K562 (cell line): ENCODE measurements at regions not wholly inside any gene's neighbourhood (a gene's known extent, or its start where the extent isn't known, plus 50 kb on each side); places are given as distances from the start of the nearest gene placed in this dataset.

Experiments
- ATAC-seq: fragments of 200-7000 bp; cut with Tn5 transposase; 3 replicates; pipeline ENCODE4 v1.9.1; 2020; ENCODE audit warnings: moderate library complexity
- BruUV-seq: library from RNA; stranded (reverse); fragments of 400-500 nt; replicated peaks from 2 replicates; lab custom pipeline; 2021; lab: Mats Ljungman, UMichigan
- CTCF ChIA-PET: fragments of 300-600 bp; formaldehyde crosslinking; extraction: SDS; loops from one replicate; lab custom pipeline; 2021; ENCODE audit warnings: low intra/inter-chr PET ratio; lab: Yijun Ruan, JAX
- POLR2A ChIA-PET: fragments of 300-600, 350-650 bp; sonication (Branson Sonifier 250); formaldehyde crosslinking; extraction: SDS; loops from one replicate; lab custom pipeline; 2021; ENCODE audit warnings: antibody characterized with exemption, inconsistent platforms; lab: Yijun Ruan, JAX
- DNase-seq, 4 experiments: peaks; one replicate each; pipeline versions ENCODE4 v3.0.0 to v3.0.0-alpha.2; 2011 to 2018; ENCODE audit warnings: low spot score in 3 of 4, mixed read lengths in 3 of 4; ENCODE audit errors: extremely low read depth in 1 of 4
- FAIRE-seq: peaks from 2 replicates; lab custom pipeline; 2011; peaks lifted over from hg19 to GRCh38; lab: Jason Lieb, UNC
- H2AFZ ChIP-seq: 2 replicates; pipeline ENCODE4 v1.6.0; 2011; ENCODE audit warnings: low read depth, low read length, control low read depth, inconsistent platforms
- H3K27ac ChIP-seq: fragments of 200-600 bp; 3 replicates; pipeline ENCODE4 v1.8.0; 2011; ENCODE audit warnings: low read depth, mild to moderate bottlenecking, control low read depth, inconsistent platforms, low read length, moderate library complexity, mixed read lengths; ENCODE audit errors: extremely low read depth
- H3K27me3 ChIP-seq, 2 experiments: fragments of 300-600 bp in 1 of 2; 2 replicates in 1 of 2; 3 replicates in 1 of 2; pipeline versions ENCODE4 v1.6.0 to v1.8.0; 2011; ENCODE audit warnings: inconsistent platforms in 2 of 2, low read length in 2 of 2, mild to moderate bottlenecking in 1 of 2, mixed read lengths in 1 of 2, moderate library complexity in 1 of 2; ENCODE audit not compliant: control insufficient read depth in 2 of 2, insufficient read depth in 2 of 2
- H3K36me3 ChIP-seq: fragments of 300-600 bp; 3 replicates; pipeline ENCODE4 v1.8.0; 2011; ENCODE audit warnings: mild to moderate bottlenecking, low read length, inconsistent platforms; ENCODE audit not compliant: control insufficient read depth, insufficient read depth
- H3K4me1 ChIP-seq, 2 experiments: fragments of 200-600 bp in 1 of 2; replicated peaks in 1 of 2; 2 replicates in 1 of 2; 3 replicates in 1 of 2; pipeline versions ENCODE4 v1.5.1 to v1.8.0; 2011; ENCODE audit warnings: inconsistent platforms in 2 of 2, low read length in 2 of 2, mild to moderate bottlenecking in 1 of 2, mixed read lengths in 1 of 2, moderate library complexity in 1 of 2; ENCODE audit not compliant: control insufficient read depth in 2 of 2, insufficient read depth in 2 of 2
- H3K4me2 ChIP-seq: 2 replicates; pipeline ENCODE4 v1.6.1; 2011; ENCODE audit warnings: low read length, control low read depth, inconsistent platforms, mixed read lengths; ENCODE audit not compliant: insufficient read depth
- H3K4me3 ChIP-seq: fragments of 200-600 bp; sonication (generic), shearing (Covaris generic); 2 replicates; pipeline ENCODE4 v1.5.1; 2016; ENCODE audit warnings: control low read depth, inconsistent platforms
- H3K79me2 ChIP-seq: fragments of 200-600 bp; 3 replicates; pipeline ENCODE4 v1.8.0; 2011; ENCODE audit warnings: low read length, inconsistent platforms; ENCODE audit not compliant: control insufficient read depth, insufficient read depth
- H3K9ac ChIP-seq, 2 experiments: 2 replicates each; pipeline versions ENCODE4 v1.6.0 to v1.6.1; 2011; ENCODE audit warnings: low read depth in 2 of 2, low read length in 2 of 2, control low read depth in 1 of 2, inconsistent platforms in 1 of 2, mild to moderate bottlenecking in 1 of 2, mixed read lengths in 1 of 2; ENCODE audit not compliant: insufficient read depth in 1 of 2
- H3K9me1 ChIP-seq: one replicate; pipeline ENCODE4 v1.6.0; 2011; ENCODE audit warnings: inconsistent platforms, mild to moderate bottlenecking, low read length, moderate library complexity; ENCODE audit not compliant: control insufficient read depth, insufficient read depth
- H3K9me3 ChIP-seq: replicated peaks from 2 replicates; pipeline ENCODE4 v1.5.1; 2011; ENCODE audit warnings: low read depth, low read length, inconsistent platforms; ENCODE audit not compliant: control insufficient read depth, insufficient read depth
- H4K20me1 ChIP-seq: replicated peaks from 2 replicates; pipeline ENCODE4 v1.6.1; 2011; ENCODE audit warnings: low read length, inconsistent platforms, mixed read lengths; ENCODE audit not compliant: control insufficient read depth, insufficient read depth
- ARNT ChIP-seq, 2 experiments: fragments of 450-650 bp; IDR thresholded peaks; 2 replicates each; pipeline ENCODE4 v1.6.1; 2016; ENCODE audit warnings: mild to moderate bottlenecking in 1 of 2
- CHD2 ChIP-seq: IDR thresholded peaks from 2 replicates; pipeline ENCODE4 v1.6.1; 2011; ENCODE audit warnings: low read depth, low read length
- COPS2 ChIP-seq: fragments of 450-650 bp; conservative IDR thresholded peaks from 2 replicates; pipeline ENCODE4 v1.6.1; 2016; ENCODE audit warnings: mild to moderate bottlenecking, moderate library complexity
- FOXK2 ChIP-seq, 2 experiments: fragments of 450-650 bp; IDR thresholded peaks in 1 of 2; conservative IDR thresholded peaks in 1 of 2; 2 replicates each; pipeline ENCODE4 v1.6.1; 2016; ENCODE audit warnings: low read depth in 2 of 2, mild to moderate bottlenecking in 1 of 2
- MCM5 ChIP-seq: fragments of 450-650 bp; IDR thresholded peaks from 2 replicates; pipeline ENCODE4 v1.6.1; 2016; ENCODE audit warnings: low read depth
- MXI1 ChIP-seq: IDR thresholded peaks from 2 replicates; pipeline ENCODE4 v1.6.1; 2011; ENCODE audit warnings: low read depth, mild to moderate bottlenecking, improper control_type of control experiment, low read length
- RAD21 ChIP-seq, 2 experiments: fragments of 250-450 bp in 1 of 2; fragments of 450-650 bp in 1 of 2; sonication (Bioruptor Pico) in 1 of 2; formaldehyde crosslinking in 1 of 2; IDR thresholded peaks in 1 of 2; conservative IDR thresholded peaks in 1 of 2; 2 replicates each; pipeline versions ENCODE4 v1.4.0 to v1.8.0; 2020 to 2022; ENCODE audit warnings: mild to moderate bottlenecking in 2 of 2, moderate library complexity in 1 of 2
- ZBTB17 ChIP-seq: fragments of 450-650 bp; formaldehyde crosslinking; IDR thresholded peaks from 2 replicates; pipeline ENCODE4 v1.4.0; 2020; ENCODE audit warnings: mild to moderate bottlenecking
- ZNF57 ChIP-seq: fragments of 450-650 bp; formaldehyde crosslinking; IDR thresholded peaks from 2 replicates; pipeline ENCODE4 v1.4.0; 2020; ENCODE audit warnings: mild to moderate bottlenecking, moderate library complexity
- WGBS: fragments of 100-300 bp; shearing (Covaris generic); methylation state at CpG from one replicate; pipeline ENCODE4 v1.1.6; 2016; ENCODE audit warnings: low coverage, mixed read lengths; ENCODE audit not compliant: insufficient coverage; ENCODE audit errors: missing lambda C conversion rate; 5-methylcytosine and 5-hydroxymethylcytosine counted together
- in situ Hi-C: fragments of 300-500 bp; cut with MboI; formaldehyde crosslinking; loops from 4 replicates; pipeline ENCODE4 v1.15.0; 2018; ENCODE audit warnings: inconsistent platforms, mixed read lengths
- intact Hi-C: fragments of 100-400 bp; cut with micrococcal nuclease; formaldehyde crosslinking; loops from 2 replicates; pipeline ENCODE4 v1.14.2; 2022
- TF ChIP-seq, protein P1 (sequence below): fragments of 450-650 bp; formaldehyde crosslinking; IDR thresholded peaks from 2 replicates; pipeline ENCODE4 v1.4.0; 2022; ENCODE audit warnings: mild to moderate bottlenecking, moderate library complexity
- TF ChIP-seq, protein P2 (sequence below): sonication (generic); formaldehyde crosslinking; IDR thresholded peaks from 2 replicates; pipeline ENCODE4 v1.8.0; 2022; ENCODE audit warnings: mild to moderate bottlenecking, missing genetic modification reagents
- TF ChIP-seq, protein P3 (sequence below): sonication (generic); formaldehyde crosslinking; IDR thresholded peaks from 2 replicates; pipeline ENCODE4 v1.8.0; 2022; ENCODE audit warnings: mild to moderate bottlenecking, missing genetic modification reagents
- TF ChIP-seq, protein P4 (sequence below): sonication (generic); formaldehyde crosslinking; IDR thresholded peaks from 2 replicates; pipeline ENCODE4 v1.8.0; 2022; ENCODE audit warnings: mild to moderate bottlenecking, missing genetic modification reagents

DNA sequence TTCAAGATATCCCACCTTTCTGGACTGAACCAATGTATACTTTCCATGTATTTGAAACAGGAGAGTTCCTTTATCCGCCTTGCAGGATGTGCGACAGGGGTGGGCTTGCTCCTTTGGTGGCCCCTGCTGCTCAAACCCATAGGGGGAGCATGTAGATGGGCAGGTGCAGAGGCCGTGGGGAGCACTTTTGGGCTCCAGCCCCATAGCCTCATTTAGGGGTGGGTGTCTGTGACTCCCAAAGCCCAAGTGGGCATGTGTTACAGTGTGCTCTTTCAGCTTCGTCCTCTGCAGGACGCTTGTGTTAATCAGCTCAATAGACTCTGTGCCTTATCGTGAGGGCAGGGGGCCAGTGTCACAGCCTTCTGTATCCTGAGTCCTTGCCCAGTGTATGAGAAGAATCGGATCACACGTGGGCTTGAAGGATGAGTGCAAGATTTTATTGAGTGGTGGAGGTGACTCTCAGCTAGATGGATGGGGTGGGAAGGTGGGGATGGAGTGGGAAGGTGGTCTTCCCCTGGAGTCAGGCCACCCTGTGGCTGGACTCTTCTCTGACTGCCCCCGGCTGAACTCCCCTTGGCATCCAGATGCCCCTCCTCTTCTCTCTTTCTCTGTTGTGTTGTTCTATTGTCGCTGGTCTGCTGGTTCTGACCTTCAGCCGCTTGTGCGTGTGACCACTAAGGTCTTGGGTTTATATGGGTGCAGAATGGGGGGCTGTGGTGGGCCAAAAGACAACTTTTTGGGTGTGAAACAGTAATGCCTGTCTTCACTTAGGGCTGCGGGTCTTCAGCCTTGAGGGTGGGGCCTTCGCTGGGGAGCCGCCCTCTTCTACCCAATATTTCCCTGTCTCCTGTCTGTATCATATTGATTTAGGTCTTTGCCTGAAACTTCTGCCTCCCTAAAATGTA is 262.2 kb downstream of the GLRX3 start:
- intact Hi-C loops (no loop called here), in situ Hi-C loops (no loop called here)
- Histone ChIP-seq H2AFZ (no peak overlapping the region), H3K4me2 (no peak overlapping the region), H3K9ac (no peak overlapping the region), H3K27ac (no peak overlapping the region), H3K4me1 (no peaks in the 10 kb centered on the region), H3K4me3 (no peak overlapping the region), H4K20me1 (no peaks in the 10 kb centered on the region), H3K9me1 (no peaks in the 10 kb centered on the region), H3K36me3 (no peaks in the 10 kb centered on the region), H3K79me2 (no peaks in the 10 kb centered on the region), H3K27me3 (no peaks in the 10 kb centered on the region; a peak in 1 of 5 replicates), H3K9me3 (no peaks in the 10 kb centered on the region)
- POLR2A ChIA-PET: no interaction called here
- no peak for DNase-seq
- 0% methylated on average over 9 of the region's 15 CpGs for WGBS
- ATAC-seq: no peak
- no peak for FAIRE-seq
- CTCF ChIA-PET: no interaction called here
- no TSS peak for BruUV-seq
- TF ChIP-seq ZNF57 (no peak), ARNT (IDR thresholded peaks at IDR 0.05) (no peak), FOXK2 (conservative IDR thresholded peaks at IDR 0.05 in 1 of 2, IDR thresholded peaks at IDR 0.05 in 1 of 2; ENCODE audit: low read depth in 2 of 2) (no peak), CHD2 (no peak), MXI1 (no peak), ZBTB17 (CRISPR knock-in tag) (no peak), RAD21 (CRISPR knock-in tag; conservative IDR thresholded peaks at IDR 0.05 in 1 of 2, IDR thresholded peaks at IDR 0.05 in 1 of 2) (no peak), MCM5 (no peak), COPS2 (no peak)
- TF ChIP-seq, protein P1, sequence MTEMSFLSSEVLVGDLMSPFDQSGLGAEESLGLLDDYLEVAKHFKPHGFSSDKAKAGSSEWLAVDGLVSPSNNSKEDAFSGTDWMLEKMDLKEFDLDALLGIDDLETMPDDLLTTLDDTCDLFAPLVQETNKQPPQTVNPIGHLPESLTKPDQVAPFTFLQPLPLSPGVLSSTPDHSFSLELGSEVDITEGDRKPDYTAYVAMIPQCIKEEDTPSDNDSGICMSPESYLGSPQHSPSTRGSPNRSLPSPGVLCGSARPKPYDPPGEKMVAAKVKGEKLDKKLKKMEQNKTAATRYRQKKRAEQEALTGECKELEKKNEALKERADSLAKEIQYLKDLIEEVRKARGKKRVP: no peak
- TF ChIP-seq, protein P2, sequence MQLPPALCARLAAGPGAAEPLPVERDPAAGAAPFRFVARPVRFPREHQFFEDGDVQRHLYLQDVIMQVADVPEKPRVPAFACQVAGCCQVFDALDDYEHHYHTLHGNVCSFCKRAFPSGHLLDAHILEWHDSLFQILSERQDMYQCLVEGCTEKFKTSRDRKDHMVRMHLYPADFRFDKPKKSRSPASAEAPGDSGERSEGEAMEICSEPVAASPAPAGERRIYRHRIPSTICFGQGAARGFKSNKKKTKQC (CRISPR knock-in tag): no peak
- TF ChIP-seq, protein P3, sequence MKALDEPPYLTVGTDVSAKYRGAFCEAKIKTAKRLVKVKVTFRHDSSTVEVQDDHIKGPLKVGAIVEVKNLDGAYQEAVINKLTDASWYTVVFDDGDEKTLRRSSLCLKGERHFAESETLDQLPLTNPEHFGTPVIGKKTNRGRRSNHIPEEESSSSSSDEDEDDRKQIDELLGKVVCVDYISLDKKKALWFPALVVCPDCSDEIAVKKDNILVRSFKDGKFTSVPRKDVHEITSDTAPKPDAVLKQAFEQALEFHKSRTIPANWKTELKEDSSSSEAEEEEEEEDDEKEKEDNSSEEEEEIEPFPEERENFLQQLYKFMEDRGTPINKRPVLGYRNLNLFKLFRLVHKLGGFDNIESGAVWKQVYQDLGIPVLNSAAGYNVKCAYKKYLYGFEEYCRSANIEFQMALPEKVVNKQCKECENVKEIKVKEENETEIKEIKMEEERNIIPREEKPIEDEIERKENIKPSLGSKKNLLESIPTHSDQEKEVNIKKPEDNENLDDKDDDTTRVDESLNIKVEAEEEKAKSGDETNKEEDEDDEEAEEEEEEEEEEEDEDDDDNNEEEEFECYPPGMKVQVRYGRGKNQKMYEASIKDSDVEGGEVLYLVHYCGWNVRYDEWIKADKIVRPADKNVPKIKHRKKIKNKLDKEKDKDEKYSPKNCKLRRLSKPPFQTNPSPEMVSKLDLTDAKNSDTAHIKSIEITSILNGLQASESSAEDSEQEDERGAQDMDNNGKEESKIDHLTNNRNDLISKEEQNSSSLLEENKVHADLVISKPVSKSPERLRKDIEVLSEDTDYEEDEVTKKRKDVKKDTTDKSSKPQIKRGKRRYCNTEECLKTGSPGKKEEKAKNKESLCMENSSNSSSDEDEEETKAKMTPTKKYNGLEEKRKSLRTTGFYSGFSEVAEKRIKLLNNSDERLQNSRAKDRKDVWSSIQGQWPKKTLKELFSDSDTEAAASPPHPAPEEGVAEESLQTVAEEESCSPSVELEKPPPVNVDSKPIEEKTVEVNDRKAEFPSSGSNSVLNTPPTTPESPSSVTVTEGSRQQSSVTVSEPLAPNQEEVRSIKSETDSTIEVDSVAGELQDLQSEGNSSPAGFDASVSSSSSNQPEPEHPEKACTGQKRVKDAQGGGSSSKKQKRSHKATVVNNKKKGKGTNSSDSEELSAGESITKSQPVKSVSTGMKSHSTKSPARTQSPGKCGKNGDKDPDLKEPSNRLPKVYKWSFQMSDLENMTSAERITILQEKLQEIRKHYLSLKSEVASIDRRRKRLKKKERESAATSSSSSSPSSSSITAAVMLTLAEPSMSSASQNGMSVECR (CRISPR knock-in tag): no peak
- TF ChIP-seq, protein P4, sequence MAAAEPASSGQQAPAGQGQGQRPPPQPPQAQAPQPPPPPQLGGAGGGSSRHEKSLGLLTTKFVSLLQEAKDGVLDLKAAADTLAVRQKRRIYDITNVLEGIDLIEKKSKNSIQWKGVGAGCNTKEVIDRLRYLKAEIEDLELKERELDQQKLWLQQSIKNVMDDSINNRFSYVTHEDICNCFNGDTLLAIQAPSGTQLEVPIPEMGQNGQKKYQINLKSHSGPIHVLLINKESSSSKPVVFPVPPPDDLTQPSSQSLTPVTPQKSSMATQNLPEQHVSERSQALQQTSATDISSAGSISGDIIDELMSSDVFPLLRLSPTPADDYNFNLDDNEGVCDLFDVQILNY (CRISPR knock-in tag): no peak
